A673 (cell line): ENCODE measurements at regions not wholly inside any gene's neighbourhood (a gene's known extent, or its start where the extent isn't known, plus 50 kb on each side); places are given as distances from the start of the nearest gene placed in this dataset.
A peak's percentile ranks its signal among the peaks of the same experiment; 100 is the strongest.

ENCODE experiments used
- BruUV-seq: library from RNA; stranded (reverse); fragments of 400-500 nt; replicated peaks from 2 replicates; lab custom pipeline; 2021; lab: Mats Ljungman, UMichigan
- CTCF ChIA-PET: fragments of 300-600 bp; sonication (Branson Sonifier 250); formaldehyde crosslinking; loops from one replicate; lab custom pipeline; 2022; ENCODE audit warnings: antibody characterized with exemption; lab: Charles Lee
- POLR2A ChIA-PET: fragments of 300-600 bp; sonication (Branson Sonifier 250); formaldehyde crosslinking; loops from one replicate; lab custom pipeline; 2022; ENCODE audit warnings: antibody characterized with exemption; ENCODE audit not compliant: low non-redundant PET; lab: Charles Lee
- DNase-seq: peaks from one replicate; pipeline ENCODE4 v3.0.0-alpha.2; 2015; ENCODE audit warnings: low spot score
- H3K27ac ChIP-seq: fragments of 200-600 bp; sonication (generic); 2 replicates; pipeline ENCODE4 v1.5.1; 2016; ENCODE audit warnings: mixed run types, low read depth, mild to moderate bottlenecking, mixed read lengths, antibody characterized with exemption, low read length; ENCODE audit not compliant: poor library complexity, severe bottlenecking
- H3K27me3 ChIP-seq: fragments of 200-600 bp; sonication (generic); replicated peaks from 2 replicates; pipeline ENCODE4 v1.6.1; 2017; ENCODE audit warnings: mixed run types, low read depth, mild to moderate bottlenecking, mixed read lengths, antibody characterized with exemption, low read length; ENCODE audit not compliant: insufficient read depth, poor library complexity
- H3K36me3 ChIP-seq: fragments of 200-600 bp; sonication (generic); 2 replicates; pipeline ENCODE4 v1.6.1; 2016; ENCODE audit warnings: mixed run types, mild to moderate bottlenecking, mixed read lengths, antibody characterized with exemption, low read length; ENCODE audit not compliant: insufficient read depth, poor library complexity, severe bottlenecking
- H3K4me1 ChIP-seq: fragments of 200-600 bp; sonication (generic); 2 replicates; pipeline ENCODE4 v1.6.1; 2017; ENCODE audit warnings: mixed run types, mild to moderate bottlenecking, mixed read lengths, antibody characterized with exemption, low read length; ENCODE audit not compliant: insufficient read depth, poor library complexity, severe bottlenecking
- H3K4me3 ChIP-seq: fragments of 200-600 bp; sonication (generic); 2 replicates; pipeline ENCODE4 v1.5.1; 2016; ENCODE audit warnings: low read depth, mixed run types, mild to moderate bottlenecking, mixed read lengths, low read length; ENCODE audit not compliant: poor library complexity, severe bottlenecking
- H3K9me3 ChIP-seq: fragments of 200-600 bp; sonication (generic); 2 replicates; pipeline ENCODE4 v1.6.1; 2016; ENCODE audit warnings: mixed run types, low read depth, mild to moderate bottlenecking, mixed read lengths, antibody characterized with exemption, low read length; ENCODE audit not compliant: poor library complexity, severe bottlenecking
- CTCF ChIP-seq: fragments of 300-800, 200-600 bp; sonication (generic); conservative IDR thresholded peaks from 2 replicates; pipeline ENCODE4 v1.5.1; 2017; ENCODE audit warnings: low read depth, mild to moderate bottlenecking, antibody characterized with exemption, low read length, moderate library complexity, mixed read lengths
- EZH2 ChIP-seq: fragments of 200-600 bp; sonication (generic); IDR thresholded peaks from 2 replicates; pipeline ENCODE4 v1.6.1; 2017; ENCODE audit warnings: borderline replicate concordance, low read depth, mild to moderate bottlenecking, mixed read lengths, antibody characterized with exemption, low read length; ENCODE audit not compliant: poor library complexity, severe bottlenecking
- intact Hi-C: fragments of 100-400 bp; cut with micrococcal nuclease; formaldehyde crosslinking; loops from one replicate; pipeline ENCODE4 v1.10.0; 2022; ENCODE audit not compliant: unreplicated experiment

- ChIA-PET CTCF (no interaction called here), POLR2A (interaction anchor here (0.5 kb wide), 1 partner anchor 41 kb away, joined by 6 read pairs; no protein-coding TSS in a partner anchor)
- no peak overlapping the region for H3K4me3 ChIP-seq
- intact Hi-C loops = no loop called here
- H3K4me1 ChIP-seq = no peaks in the 10 kb centered on the region
- H3K27ac ChIP-seq = no peak overlapping the region
- no peaks in the 10 kb centered on the region for H3K27me3 ChIP-seq
- BruUV-seq = no TSS peak
- no peaks in the 10 kb centered on the region for H3K9me3 ChIP-seq
- TF ChIP-seq EZH2 (no peak), CTCF (no peak)
- no peaks in the 10 kb centered on the region for H3K36me3 ChIP-seq
- DNase-seq = peak; percentile 2
Measured at GRCh38 chr7:15104411-15105092, 202.0 kb upstream of the DGKB start.

- ChIA-PET CTCF (no interaction called here), POLR2A (no interaction called here)
- Histone ChIP-seq H3K27ac (no peak overlapping the region), H3K27me3 (no peaks in the 10 kb centered on the region), H3K4me1 (no peaks in the 10 kb centered on the region), H3K4me3 (no peak overlapping the region), H3K36me3 (no peaks in the 10 kb centered on the region), H3K9me3 (no peaks in the 10 kb centered on the region)
- no TSS peak for BruUV-seq
- no peak for DNase-seq
- intact Hi-C loops = no loop called here
- TF ChIP-seq EZH2 (no peak), CTCF (no peak)
Measured at GRCh38 chr7:15099074-15099473, 196.5 kb upstream of the DGKB start.

GRCh38 chr7:15096853-15097252, 194.3 kb upstream of the DGKB start:
- H3K4me1 ChIP-seq = no peaks in the 10 kb centered on the region
- H3K27ac ChIP-seq = no peak overlapping the region
- H3K9me3 ChIP-seq = no peaks in the 10 kb centered on the region
- H3K36me3 ChIP-seq = no peaks in the 10 kb centered on the region
- no peak for TF ChIP-seq EZH2
- no peak for TF ChIP-seq CTCF
- no TSS peak for BruUV-seq
- intact Hi-C loops = no loop called here
- CTCF ChIA-PET = no interaction called here
- H3K4me3 ChIP-seq = no peak overlapping the region
- H3K27me3 ChIP-seq = peaks cover 5% of the 10 kb centered on the region
- POLR2A ChIA-PET = no interaction called here
- no peak for DNase-seq
